GM12872 (cell line): ENCODE measurements at regions not wholly inside any gene's neighbourhood (a gene's known extent, or its start where the extent isn't known, plus 50 kb on each side); places are given as distances from the start of the nearest gene placed in this dataset.

ENCODE experiments used
- TF ChIP-seq, protein P1 (sequence below): IDR thresholded peaks from 3 replicates; pipeline ENCODE4 v1.5.1; 2011; ENCODE audit warnings: low read depth, mild to moderate bottlenecking, low read length, moderate library complexity; ENCODE audit not compliant: insufficient read depth

GRCh38 chr10:10829576-10829975, 188.1 kb upstream of the CELF2 start:
- TF ChIP-seq, protein P1, sequence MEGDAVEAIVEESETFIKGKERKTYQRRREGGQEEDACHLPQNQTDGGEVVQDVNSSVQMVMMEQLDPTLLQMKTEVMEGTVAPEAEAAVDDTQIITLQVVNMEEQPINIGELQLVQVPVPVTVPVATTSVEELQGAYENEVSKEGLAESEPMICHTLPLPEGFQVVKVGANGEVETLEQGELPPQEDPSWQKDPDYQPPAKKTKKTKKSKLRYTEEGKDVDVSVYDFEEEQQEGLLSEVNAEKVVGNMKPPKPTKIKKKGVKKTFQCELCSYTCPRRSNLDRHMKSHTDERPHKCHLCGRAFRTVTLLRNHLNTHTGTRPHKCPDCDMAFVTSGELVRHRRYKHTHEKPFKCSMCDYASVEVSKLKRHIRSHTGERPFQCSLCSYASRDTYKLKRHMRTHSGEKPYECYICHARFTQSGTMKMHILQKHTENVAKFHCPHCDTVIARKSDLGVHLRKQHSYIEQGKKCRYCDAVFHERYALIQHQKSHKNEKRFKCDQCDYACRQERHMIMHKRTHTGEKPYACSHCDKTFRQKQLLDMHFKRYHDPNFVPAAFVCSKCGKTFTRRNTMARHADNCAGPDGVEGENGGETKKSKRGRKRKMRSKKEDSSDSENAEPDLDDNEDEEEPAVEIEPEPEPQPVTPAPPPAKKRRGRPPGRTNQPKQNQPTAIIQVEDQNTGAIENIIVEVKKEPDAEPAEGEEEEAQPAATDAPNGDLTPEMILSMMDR, result no peak

- TF ChIP-seq, protein P1, result no peak
These were observed 187.2 kb upstream of the CELF2 start for GRCh38 chr10:10830293-10830986.

- TF ChIP-seq, protein P1, result no peak
These were observed 186.6 kb upstream of the CELF2 start for GRCh38 chr10:10831085-10831484.

DNA sequence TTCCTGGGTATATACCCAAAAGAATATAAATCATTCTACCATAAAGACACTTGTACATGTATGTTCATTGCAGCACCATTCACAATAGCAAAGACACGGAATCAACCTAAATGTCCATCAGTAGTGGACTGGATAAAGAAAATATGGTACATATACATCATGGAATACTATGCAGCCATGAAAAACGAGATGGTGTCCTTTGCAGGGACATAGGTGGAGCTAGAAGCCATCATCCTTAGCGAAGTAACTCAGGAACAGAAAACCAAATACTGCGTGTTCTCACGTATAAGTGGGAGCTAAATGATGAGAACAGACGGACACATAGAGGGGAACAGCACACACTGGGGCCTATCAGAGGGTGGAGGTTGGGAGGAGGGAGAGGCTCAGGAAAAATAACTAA, 183.7 kb upstream of the CELF2 start:
- TF ChIP-seq, protein P1, result no peak

GRCh38 chr10:10844251-10844650, 173.4 kb upstream of the CELF2 start:
- TF ChIP-seq, protein P1, result no peak

DNA sequence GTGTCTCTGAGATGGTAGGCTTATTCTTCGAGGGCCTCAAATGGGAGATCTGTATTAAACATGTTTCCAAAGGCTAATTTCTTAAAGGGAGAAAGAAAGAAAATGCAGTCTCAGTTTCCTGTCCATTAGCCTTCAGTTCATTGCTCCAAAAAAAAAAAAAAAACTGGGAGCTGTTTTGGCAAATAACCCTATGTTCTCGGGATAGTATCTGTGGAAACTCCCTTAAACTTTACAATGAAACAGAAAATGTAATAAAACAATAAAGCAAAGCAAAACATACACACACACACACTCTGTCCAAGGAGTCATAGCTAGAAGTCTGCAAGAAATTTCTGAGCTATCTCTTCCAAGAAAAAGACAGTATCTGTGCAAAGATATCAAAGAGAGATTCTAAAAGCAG, 172.5 kb upstream of the CELF2 start:
- TF ChIP-seq, protein P1, result no peak

DNA sequence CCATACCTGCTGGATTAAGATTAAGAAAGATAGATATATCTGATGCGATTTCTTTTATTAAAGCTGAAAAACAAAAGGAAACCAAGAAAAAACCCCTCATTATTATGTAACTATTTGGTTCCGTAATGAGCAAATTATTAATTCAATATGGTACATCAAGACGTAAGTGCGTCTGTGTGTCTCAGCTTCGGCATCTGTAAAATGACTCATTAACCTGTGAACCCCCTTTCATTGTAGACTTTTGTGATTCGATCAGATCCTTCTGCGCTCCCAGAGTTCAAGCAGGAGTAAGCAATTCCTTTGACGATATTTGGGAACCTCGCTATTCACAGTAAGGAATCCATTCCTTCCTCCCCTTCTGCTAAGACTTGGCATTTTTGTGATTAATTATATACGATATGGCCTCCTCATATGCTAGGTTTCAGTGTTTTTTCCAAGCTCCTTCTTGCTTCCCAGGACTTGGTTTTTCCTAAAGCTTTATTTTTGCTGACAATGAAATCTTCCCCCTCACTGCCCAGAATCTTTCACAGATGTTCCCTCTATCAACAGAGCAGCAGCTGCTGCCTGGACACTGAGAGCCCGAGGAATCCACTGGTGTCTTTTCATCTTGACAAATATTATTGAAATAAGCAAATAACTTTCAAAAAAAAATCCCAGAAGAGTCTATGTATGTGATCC, 171.7 kb upstream of the CELF2 start:
- TF ChIP-seq, protein P1, result no peak
